ENCODE measurements at regions not wholly inside any gene's neighbourhood (a gene's known extent, or its start where the extent isn't known, plus 50 kb on each side); places are given as distances from the start of the nearest gene placed in this dataset.

GRCh38 chr15:67930720-67931119 is 90.9 kb upstream of the RNU6-1 start:
- Histone ChIP-seq H2BK20ac (ENCODE audit: low read depth, low read length, poor library complexity, severe bottlenecking) (no peak overlapping the region), H3K79me1 (ENCODE audit: insufficient read depth, low read depth, low read length, poor library complexity, severe bottlenecking) (no peaks in the 10 kb centered on the region), H3K27me3 (ENCODE audit: insufficient read depth, low read length) (no peaks in the 10 kb centered on the region), H2BK120ac (ENCODE audit: low read depth, low read length, poor library complexity, severe bottlenecking) (no peak overlapping the region), H3K27ac (ENCODE audit: insufficient read length, low read depth, low read length) (no peak overlapping the region), H3K4me1 (ENCODE audit: insufficient read depth, low read length) (no peaks in the 10 kb centered on the region), H2BK12ac (ENCODE audit: insufficient read length, low read depth, low read length) (no peak overlapping the region), H2BK5ac (ENCODE audit: insufficient read length, low read length) (no peak overlapping the region), H3K14ac (ENCODE audit: insufficient read depth, low read length) (no peak overlapping the region), H4K5ac (ENCODE audit: insufficient read length, low read depth, low read length) (no peak overlapping the region), H3K23ac (ENCODE audit: insufficient read length, low read depth, low read length) (no peak overlapping the region), H3T11ph (ENCODE audit: low read length) (no peak overlapping the region), H4K8ac (replicated peaks; ENCODE audit: insufficient read length, low read depth, low read length) (no peak overlapping the region), H3K9ac (ENCODE audit: extremely low read depth, insufficient read length, low read length) (no peak overlapping the region), H3K4ac (ENCODE audit: low read depth, low read length) (no peak overlapping the region), H3K56ac (ENCODE audit: insufficient read length, low read depth, low read length) (no peak overlapping the region), H3K79me2 (ENCODE audit: insufficient read depth, low read length) (no peaks in the 10 kb centered on the region), H3K23me2 (ENCODE audit: insufficient read length, low read depth, low read length, poor library complexity, severe bottlenecking) (no peaks in the 10 kb centered on the region), H2AK5ac (ENCODE audit: insufficient read length, low read length) (no peak overlapping the region), H3K4me2 (ENCODE audit: insufficient read depth, insufficient read length, low read length) (no peak overlapping the region), H4K20me1 (ENCODE audit: control insufficient read depth, insufficient read depth, insufficient read length) (no peaks in the 10 kb centered on the region), H4K91ac (ENCODE audit: insufficient read length, low read depth, low read length) (no peak overlapping the region), H2AFZ (ENCODE audit: low read length) (no peak overlapping the region), H3K9me3 (ENCODE audit: control insufficient read depth, low read depth, low read length) (no peaks in the 10 kb centered on the region), H2BK15ac (ENCODE audit: low read depth, low read length) (no peak overlapping the region), H3K18ac (ENCODE audit: insufficient read length, low read depth, low read length) (no peak overlapping the region)
- DNase-seq: no peak
- Mint-ChIP-seq H3K9me3 (peaks cover 0 to 2% of the 10 kb centered on the region in 2 experiments; a peak in 2 of 5 replicates), H3K36me3 (ENCODE audit: insufficient read depth in 1 of 3, low read depth in 3 of 3) (no peaks in the 10 kb centered on the region; a peak in 1 of 7 replicates), H3K4me3 (no peak overlapping the region), H3K27me3 (ENCODE audit: low read depth) (peaks cover 7% of the 10 kb centered on the region; the same call in 1 of the 2 replicates), H3K27ac (no peak overlapping the region), H3K4me1 (peaks cover 18% of the 10 kb centered on the region in 2 experiments)
- WGBS (ENCODE audit: extremely low coverage, insufficient read length, low lambda C conversion rate): no CpG with 5 or more reads among the region's 2 CpGs
- TF ChIP-seq CTCF (conservative IDR thresholded peaks at IDR 0.05): no peak
